ENCODE measurements at regions not wholly inside any gene's neighbourhood (a gene's known extent, or its start where the extent isn't known, plus 50 kb on each side); places are given as distances from the start of the nearest gene placed in this dataset.
"Not testable (repeated sequence)": the region's sequence is repeated elsewhere in the genome, so short reads cannot be mapped to it uniquely, and the experiment has no call there.

GRCh38 chr2:16351541-16351940 is 314.1 kb downstream of the CYRIA start:
- DNase-seq = no peak

GRCh38 chr2:16351137-16351536 is 314.5 kb downstream of the CYRIA start:
- no peak for DNase-seq

- DNase-seq = no peak
These were observed 315.4 kb downstream of the CYRIA start for GRCh38 chr2:16350211-16350610.

GRCh38 chr2:16349811-16350210 is 315.8 kb downstream of the CYRIA start:
- DNase-seq = no peak

GRCh38 chr2:16348821-16349515 is 316.7 kb downstream of the CYRIA start:
- DNase-seq = no peak

GRCh38 chr2:16346671-16347070 is 319.0 kb downstream of the CYRIA start:
- DNase-seq = no peak

GRCh38 chr2:16345231-16345630 is 320.4 kb downstream of the CYRIA start:
- not testable (repeated sequence) for DNase-seq

- no peak for DNase-seq
These were observed 326.4 kb downstream of the CYRIA start for GRCh38 chr2:16339206-16339605.

- DNase-seq = no peak
These were observed 327.6 kb downstream of the CYRIA start for GRCh38 chr2:16338026-16338425.

GRCh38 chr2:16336916-16337315 is 328.7 kb downstream of the CYRIA start:
- no peak for DNase-seq

- DNase-seq = no peak
These were observed 329.1 kb downstream of the CYRIA start for GRCh38 chr2:16336491-16336890.

GRCh38 chr2:16335947-16336346 is 329.7 kb downstream of the CYRIA start:
- no peak for DNase-seq

- no peak for DNase-seq
These were observed 330.1 kb downstream of the CYRIA start for GRCh38 chr2:16335604-16335930.

- no peak for DNase-seq
These were observed 330.6 kb downstream of the CYRIA start for GRCh38 chr2:16334886-16335603.

- DNase-seq = no peak
These were observed 331.3 kb downstream of the CYRIA start for GRCh38 chr2:16334366-16334765.

GRCh38 chr2:16333681-16334080 is 332.0 kb downstream of the CYRIA start:
- DNase-seq = no peak

GRCh38 chr2:16332681-16333557 is 332.7 kb downstream of the CYRIA start:
- no peak for DNase-seq

- DNase-seq = no peak
These were observed 333.9 kb downstream of the CYRIA start for GRCh38 chr2:16331772-16332171.

- peak; percentile 14 for DNase-seq
These were observed 334.7 kb downstream of the CYRIA start for GRCh38 chr2:16330982-16331381.

- peak; percentile 39 for DNase-seq
These were observed 335.1 kb downstream of the CYRIA start for GRCh38 chr2:16330571-16330970.

- DNase-seq = no peak
These were observed 335.6 kb downstream of the CYRIA start for GRCh38 chr2:16330012-16330411.

- no peak for DNase-seq
These were observed 336.2 kb downstream of the CYRIA start for GRCh38 chr2:16329421-16329820.

- no peak for DNase-seq
These were observed 337.0 kb downstream of the CYRIA start for GRCh38 chr2:16328521-16329190.
